ENCODE measurements at regions not wholly inside any gene's neighbourhood (a gene's known extent, or its start where the extent isn't known, plus 50 kb on each side); places are given as distances from the start of the nearest gene placed in this dataset.
A peak's percentile ranks its signal among the peaks of the same experiment; 100 is the strongest.

GRCh38 chr19:31974941-31975340 is 370.5 kb upstream of the ZNF507 start:
- Histone ChIP-seq H3K9me3 (no peaks in the 10 kb centered on the region), H3K36me3 (no peaks in the 10 kb centered on the region), H3K4me1 (peaks cover 0 to 6% (median 6%) of the 10 kb centered on the region in 4 donors), H3K4me3 (no peak overlapping the region), H3K27me3 (no peaks in the 10 kb centered on the region), H3K27ac (replicated peaks in 1 of 4) (no peak overlapping the region)
- intact Hi-C loops (cut with DNase I) = no loop called here
- no peak for DNase-seq (ENCODE audit: extremely low spot score)
- WGBS = 95% methylated on average over 4 of the region's 4 CpGs
- no peak for TF ChIP-seq CTCF (IDR thresholded peaks at IDR 0.05)
- no peak for TF ChIP-seq POLR2A (IDR thresholded peaks at IDR 0.05; ENCODE audit: low read depth)
- no peak for TF ChIP-seq EP300 (IDR thresholded peaks at IDR 0.05)
- no peak for TF ChIP-seq POLR2AphosphoS5 (IDR thresholded peaks at IDR 0.05)

GRCh38 chr19:31975461-31975860 is 369.9 kb upstream of the ZNF507 start:
- H3K4me3 ChIP-seq = no peak overlapping the region
- H3K27ac ChIP-seq (replicated peaks in 1 of 4) = no peak overlapping the region
- no peak for TF ChIP-seq POLR2A (IDR thresholded peaks at IDR 0.05; ENCODE audit: low read depth)
- no peak for TF ChIP-seq EP300 (IDR thresholded peaks at IDR 0.05)
- TF ChIP-seq POLR2AphosphoS5 (IDR thresholded peaks at IDR 0.05) = no peak
- TF ChIP-seq CTCF (IDR thresholded peaks at IDR 0.05) = no peak
- no peaks in the 10 kb centered on the region for H3K36me3 ChIP-seq
- intact Hi-C loops (cut with DNase I) = no loop called here
- no peaks in the 10 kb centered on the region for H3K9me3 ChIP-seq
- H3K4me1 ChIP-seq = peaks cover 0 to under 1% (median under 1%) of the 10 kb centered on the region in 4 donors
- 96% methylated on average over 3 of the region's 4 CpGs for WGBS
- DNase-seq (ENCODE audit: extremely low spot score) = no peak
- no peaks in the 10 kb centered on the region for H3K27me3 ChIP-seq

- DNase-seq (ENCODE audit: extremely low spot score) = peak; percentile 70
- no peak overlapping the region for H3K4me3 ChIP-seq
- H3K27me3 ChIP-seq = no peaks in the 10 kb centered on the region
- TF ChIP-seq POLR2A (IDR thresholded peaks at IDR 0.05; ENCODE audit: low read depth) = no peak
- no peak for TF ChIP-seq EP300 (IDR thresholded peaks at IDR 0.05)
- no peak for TF ChIP-seq POLR2AphosphoS5 (IDR thresholded peaks at IDR 0.05)
- TF ChIP-seq CTCF (IDR thresholded peaks at IDR 0.05) = no peak
- H3K27ac ChIP-seq (replicated peaks in 1 of 4) = no peak overlapping the region
- H3K9me3 ChIP-seq = no peaks in the 10 kb centered on the region
- H3K36me3 ChIP-seq = no peaks in the 10 kb centered on the region
- WGBS = 98% methylated on average over 6 of the region's 6 CpGs
- H3K4me1 ChIP-seq = no peaks in the 10 kb centered on the region
- intact Hi-C loops (cut with DNase I) = no loop called here
These were observed 368.5 kb upstream of the ZNF507 start for GRCh38 chr19:31976775-31977536.

GRCh38 chr19:31979362-31979761 is 366.0 kb upstream of the ZNF507 start:
- 84% methylated on average over 5 of the region's 5 CpGs for WGBS
- peak; percentile 57 for DNase-seq (ENCODE audit: extremely low spot score)
- H3K9me3 ChIP-seq = no peaks in the 10 kb centered on the region
- H3K27ac ChIP-seq (replicated peaks in 1 of 4) = no peak overlapping the region
- intact Hi-C loops (cut with DNase I) = no loop called here
- TF ChIP-seq CTCF (IDR thresholded peaks at IDR 0.05) = no peak
- no peak for TF ChIP-seq POLR2AphosphoS5 (IDR thresholded peaks at IDR 0.05)
- no peak for TF ChIP-seq EP300 (IDR thresholded peaks at IDR 0.05)
- TF ChIP-seq POLR2A (IDR thresholded peaks at IDR 0.05; ENCODE audit: low read depth) = no peak
- H3K36me3 ChIP-seq = no peaks in the 10 kb centered on the region
- no peak overlapping the region for H3K4me3 ChIP-seq
- H3K4me1 ChIP-seq = no peaks in the 10 kb centered on the region
- H3K27me3 ChIP-seq = no peaks in the 10 kb centered on the region

Measured in esophagus muscularis mucosa (tissue), 4 donors.